ENCODE measurements at regions not wholly inside any gene's neighbourhood (a gene's known extent, or its start where the extent isn't known, plus 50 kb on each side); places are given as distances from the start of the nearest gene placed in this dataset.

- no peak for DNase-seq
- Mint-ChIP-seq H3K36me3 (ENCODE audit: low read depth) (no peaks in the 10 kb centered on the region), H3K4me1 (ENCODE audit: low read depth) (no peaks in the 10 kb centered on the region), H3K27ac (no peak overlapping the region), H3K9me3 (no peaks in the 10 kb centered on the region), H3K4me3 (no peak overlapping the region), H3K27me3 (ENCODE audit: low read depth) (no peaks in the 10 kb centered on the region)
- CTCF ChIA-PET: no interaction called here
- intact Hi-C loops (cut with micrococcal nuclease): no loop called here
Measured at GRCh38 chr1:14440731-14441130, 157.8 kb upstream of the KAZN start.

- Mint-ChIP-seq H3K27ac (no peak overlapping the region), H3K27me3 (ENCODE audit: low read depth) (no peaks in the 10 kb centered on the region)
Measured at GRCh38 chr1:14441302-14441741, 157.2 kb upstream of the KAZN start.

GRCh38 chr1:14442669-14443068 is 155.8 kb upstream of the KAZN start:
- Mint-ChIP-seq H3K27ac (no peak overlapping the region), H3K4me3 (no peak overlapping the region), H3K36me3 (ENCODE audit: low read depth) (no peaks in the 10 kb centered on the region), H3K4me1 (ENCODE audit: low read depth) (no peaks in the 10 kb centered on the region), H3K9me3 (no peaks in the 10 kb centered on the region), H3K27me3 (ENCODE audit: low read depth) (no peaks in the 10 kb centered on the region)
- intact Hi-C loops (cut with micrococcal nuclease): no loop called here
- CTCF ChIA-PET: no interaction called here
- no peak for DNase-seq

More at GRCh38 chr1:14441302-14441741, 157.2 kb upstream of the KAZN start:
- H3K9me3 Mint-ChIP-seq: no peaks in the 10 kb centered on the region
- no peaks in the 10 kb centered on the region for H3K36me3 Mint-ChIP-seq (ENCODE audit: low read depth)
- intact Hi-C loops (cut with micrococcal nuclease): no loop called here
- no peak for DNase-seq
- CTCF ChIA-PET: no interaction called here
- no peaks in the 10 kb centered on the region for H3K4me1 Mint-ChIP-seq (ENCODE audit: low read depth)
- no peak overlapping the region for H3K4me3 Mint-ChIP-seq

GRCh38 chr1:14443164-14443787 is 155.2 kb upstream of the KAZN start:
- H3K27me3 Mint-ChIP-seq (ENCODE audit: low read depth): no peaks in the 10 kb centered on the region
- no peak overlapping the region for H3K4me3 Mint-ChIP-seq
- no peak for DNase-seq
- H3K36me3 Mint-ChIP-seq (ENCODE audit: low read depth): no peaks in the 10 kb centered on the region
- intact Hi-C loops (cut with micrococcal nuclease): no loop called here
- H3K9me3 Mint-ChIP-seq: no peaks in the 10 kb centered on the region
- CTCF ChIA-PET: no interaction called here
- no peak overlapping the region for H3K27ac Mint-ChIP-seq
- H3K4me1 Mint-ChIP-seq (ENCODE audit: low read depth): no peaks in the 10 kb centered on the region

- Mint-ChIP-seq H3K9me3 (no peaks in the 10 kb centered on the region), H3K4me3 (no peak overlapping the region)
Measured at GRCh38 chr1:14451217-14451616, 147.3 kb upstream of the KAZN start.

GRCh38 chr1:14452551-14452950 is 145.9 kb upstream of the KAZN start:
- Mint-ChIP-seq H3K4me1 (ENCODE audit: low read depth) (no peaks in the 10 kb centered on the region), H3K4me3 (no peak overlapping the region), H3K36me3 (ENCODE audit: low read depth) (no peaks in the 10 kb centered on the region)

More at GRCh38 chr1:14451217-14451616, 147.3 kb upstream of the KAZN start:
- H3K36me3 Mint-ChIP-seq (ENCODE audit: low read depth): no peaks in the 10 kb centered on the region
- CTCF ChIA-PET: no interaction called here
- intact Hi-C loops (cut with micrococcal nuclease): no loop called here
- no peak for DNase-seq
- no peak overlapping the region for H3K27ac Mint-ChIP-seq
- H3K27me3 Mint-ChIP-seq (ENCODE audit: low read depth): no peaks in the 10 kb centered on the region
- no peaks in the 10 kb centered on the region for H3K4me1 Mint-ChIP-seq (ENCODE audit: low read depth)

GRCh38 chr1:14460173-14460572 is 138.3 kb upstream of the KAZN start:
- CTCF ChIA-PET: no interaction called here
- Mint-ChIP-seq H3K36me3 (ENCODE audit: low read depth) (no peaks in the 10 kb centered on the region), H3K9me3 (no peaks in the 10 kb centered on the region), H3K4me3 (no peak overlapping the region), H3K4me1 (ENCODE audit: low read depth) (no peaks in the 10 kb centered on the region), H3K27ac (no peak overlapping the region), H3K27me3 (ENCODE audit: low read depth) (peaks cover 7% of the 10 kb centered on the region)
- no peak for DNase-seq
- intact Hi-C loops (cut with micrococcal nuclease): no loop called here

More at GRCh38 chr1:14452551-14452950, 145.9 kb upstream of the KAZN start:
- H3K27ac Mint-ChIP-seq: no peak overlapping the region
- H3K27me3 Mint-ChIP-seq (ENCODE audit: low read depth): no peaks in the 10 kb centered on the region
- H3K9me3 Mint-ChIP-seq: no peaks in the 10 kb centered on the region
- intact Hi-C loops (cut with micrococcal nuclease): no loop called here
- DNase-seq: no peak
- CTCF ChIA-PET: no interaction called here

GRCh38 chr1:14462851-14463250 is 135.6 kb upstream of the KAZN start:
- CTCF ChIA-PET: no interaction called here

GRCh38 chr1:14466006-14466405 is 132.5 kb upstream of the KAZN start:
- no peak for DNase-seq
- no peak overlapping the region for H3K27ac Mint-ChIP-seq
- peaks cover 9% of the 10 kb centered on the region for H3K27me3 Mint-ChIP-seq (ENCODE audit: low read depth)
- H3K36me3 Mint-ChIP-seq (ENCODE audit: low read depth): no peaks in the 10 kb centered on the region
- no peaks in the 10 kb centered on the region for H3K4me1 Mint-ChIP-seq (ENCODE audit: low read depth)
- no peak overlapping the region for H3K4me3 Mint-ChIP-seq
- intact Hi-C loops (cut with micrococcal nuclease): no loop called here
- CTCF ChIA-PET: no interaction called here
- H3K9me3 Mint-ChIP-seq: no peaks in the 10 kb centered on the region

More at GRCh38 chr1:14462851-14463250, 135.6 kb upstream of the KAZN start:
- intact Hi-C loops (cut with micrococcal nuclease): no loop called here
- Mint-ChIP-seq H3K4me3 (no peak overlapping the region), H3K9me3 (no peaks in the 10 kb centered on the region), H3K4me1 (ENCODE audit: low read depth) (no peaks in the 10 kb centered on the region), H3K27me3 (ENCODE audit: low read depth) (peaks cover 14% of the 10 kb centered on the region), H3K27ac (no peak overlapping the region), H3K36me3 (ENCODE audit: low read depth) (no peaks in the 10 kb centered on the region)
- DNase-seq: no peak

- no peak overlapping the region for H3K4me3 Mint-ChIP-seq
- H3K27ac Mint-ChIP-seq: no peak overlapping the region
- no peaks in the 10 kb centered on the region for H3K36me3 Mint-ChIP-seq (ENCODE audit: low read depth)
- intact Hi-C loops (cut with micrococcal nuclease): no loop called here
- H3K9me3 Mint-ChIP-seq: no peaks in the 10 kb centered on the region
- H3K4me1 Mint-ChIP-seq (ENCODE audit: low read depth): no peaks in the 10 kb centered on the region
- H3K27me3 Mint-ChIP-seq (ENCODE audit: low read depth): peaks cover 9% of the 10 kb centered on the region
- CTCF ChIA-PET: no interaction called here
- DNase-seq: no peak
Measured at GRCh38 chr1:14467112-14467511, 131.4 kb upstream of the KAZN start.

- DNase-seq: no peak
- Mint-ChIP-seq H3K9me3 (no peaks in the 10 kb centered on the region), H3K4me3 (no peak overlapping the region), H3K4me1 (ENCODE audit: low read depth) (no peaks in the 10 kb centered on the region), H3K27me3 (ENCODE audit: low read depth) (peaks cover 6% of the 10 kb centered on the region), H3K36me3 (ENCODE audit: low read depth) (no peaks in the 10 kb centered on the region), H3K27ac (no peak overlapping the region)
- CTCF ChIA-PET: no interaction called here
- intact Hi-C loops (cut with micrococcal nuclease): no loop called here
Measured at GRCh38 chr1:14468751-14469150, 129.7 kb upstream of the KAZN start.

GRCh38 chr1:14470802-14471201 is 127.7 kb upstream of the KAZN start:
- no peaks in the 10 kb centered on the region for H3K9me3 Mint-ChIP-seq
- no peaks in the 10 kb centered on the region for H3K4me1 Mint-ChIP-seq (ENCODE audit: low read depth)
- peaks cover 6% of the 10 kb centered on the region for H3K27me3 Mint-ChIP-seq (ENCODE audit: low read depth)
- no peak overlapping the region for H3K27ac Mint-ChIP-seq
- intact Hi-C loops (cut with micrococcal nuclease): no loop called here
- no peaks in the 10 kb centered on the region for H3K36me3 Mint-ChIP-seq (ENCODE audit: low read depth)
- CTCF ChIA-PET: no interaction called here
- no peak overlapping the region for H3K4me3 Mint-ChIP-seq
- DNase-seq: no peak

GRCh38 chr1:14474856-14475255 is 123.6 kb upstream of the KAZN start:
- no peak overlapping the region for H3K27ac Mint-ChIP-seq
- intact Hi-C loops (cut with micrococcal nuclease): no loop called here
- no peaks in the 10 kb centered on the region for H3K9me3 Mint-ChIP-seq
- CTCF ChIA-PET: no interaction called here
- no peak for DNase-seq
- H3K4me3 Mint-ChIP-seq: no peak overlapping the region
- H3K4me1 Mint-ChIP-seq (ENCODE audit: low read depth): no peaks in the 10 kb centered on the region
- no peaks in the 10 kb centered on the region for H3K27me3 Mint-ChIP-seq (ENCODE audit: low read depth)
- H3K36me3 Mint-ChIP-seq (ENCODE audit: low read depth): no peaks in the 10 kb centered on the region

Measured in activated naive CD4-positive, alpha-beta T cell treated with anti-CD3 and anti-CD28 coated beads for 36 hours (primary cell).